ENCODE measurements at regions not wholly inside any gene's neighbourhood (a gene's known extent, or its start where the extent isn't known, plus 50 kb on each side); places are given as distances from the start of the nearest gene placed in this dataset.

DNA sequence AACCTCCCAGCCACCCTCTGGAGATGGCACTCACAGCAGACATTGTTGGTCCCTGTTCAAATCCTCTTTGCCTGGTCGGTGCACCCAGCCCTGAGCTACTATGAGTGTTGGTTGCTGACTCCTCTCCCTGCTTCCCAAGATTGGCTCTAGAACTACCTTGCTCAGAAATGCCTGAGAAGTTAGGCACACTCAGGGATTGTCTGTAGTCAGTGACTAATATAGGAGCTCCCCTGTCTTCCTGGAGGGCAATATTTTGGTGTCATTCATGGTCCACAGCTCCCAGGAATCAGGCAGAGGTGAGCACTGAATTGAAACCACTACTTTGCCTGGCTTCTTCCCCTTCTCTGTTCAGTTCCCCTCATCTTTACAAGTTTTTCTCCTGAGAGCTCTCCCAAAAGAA, 325.9 kb downstream of the MIAT start:
- no peaks in the 10 kb centered on the region for H3K36me3 ChIP-seq
- H3K4me3 ChIP-seq (replicated peaks in 1 of 3) = no peak overlapping the region
- H3K27ac ChIP-seq = no peak overlapping the region
- DNase-seq = no peak
- H3K4me1 ChIP-seq = no peaks in the 10 kb centered on the region
- no peaks in the 10 kb centered on the region for H3K27me3 ChIP-seq
- WGBS, 2 donors = 60 to 64% methylated on average over 1 of the region's 1 CpG
- TF ChIP-seq CTCF (IDR thresholded peaks at IDR 0.05) = no peak
- TF ChIP-seq POLR2A (IDR thresholded peaks at IDR 0.05) = no peak
- intact Hi-C loops (cut with DNase I) = no loop called here
- no peaks in the 10 kb centered on the region for H3K9me3 ChIP-seq

- Histone ChIP-seq H3K27me3 (no peaks in the 10 kb centered on the region), H3K9me3 (no peaks in the 10 kb centered on the region), H3K4me1 (no peaks in the 10 kb centered on the region), H3K4me3 (replicated peaks in 1 of 3) (no peak overlapping the region), H3K36me3 (no peaks in the 10 kb centered on the region), H3K27ac (no peak overlapping the region)
- intact Hi-C loops (cut with DNase I) = no loop called here
- TF ChIP-seq CTCF (IDR thresholded peaks at IDR 0.05) (no peak), POLR2A (IDR thresholded peaks at IDR 0.05) (no peak)
- 72 to 94% methylated on average over 2 of the region's 2 CpGs for WGBS, 2 donors
- DNase-seq = no peak
Observed at GRCh38 chr22:26985206-26985605, 327.8 kb downstream of the MIAT start.

DNA sequence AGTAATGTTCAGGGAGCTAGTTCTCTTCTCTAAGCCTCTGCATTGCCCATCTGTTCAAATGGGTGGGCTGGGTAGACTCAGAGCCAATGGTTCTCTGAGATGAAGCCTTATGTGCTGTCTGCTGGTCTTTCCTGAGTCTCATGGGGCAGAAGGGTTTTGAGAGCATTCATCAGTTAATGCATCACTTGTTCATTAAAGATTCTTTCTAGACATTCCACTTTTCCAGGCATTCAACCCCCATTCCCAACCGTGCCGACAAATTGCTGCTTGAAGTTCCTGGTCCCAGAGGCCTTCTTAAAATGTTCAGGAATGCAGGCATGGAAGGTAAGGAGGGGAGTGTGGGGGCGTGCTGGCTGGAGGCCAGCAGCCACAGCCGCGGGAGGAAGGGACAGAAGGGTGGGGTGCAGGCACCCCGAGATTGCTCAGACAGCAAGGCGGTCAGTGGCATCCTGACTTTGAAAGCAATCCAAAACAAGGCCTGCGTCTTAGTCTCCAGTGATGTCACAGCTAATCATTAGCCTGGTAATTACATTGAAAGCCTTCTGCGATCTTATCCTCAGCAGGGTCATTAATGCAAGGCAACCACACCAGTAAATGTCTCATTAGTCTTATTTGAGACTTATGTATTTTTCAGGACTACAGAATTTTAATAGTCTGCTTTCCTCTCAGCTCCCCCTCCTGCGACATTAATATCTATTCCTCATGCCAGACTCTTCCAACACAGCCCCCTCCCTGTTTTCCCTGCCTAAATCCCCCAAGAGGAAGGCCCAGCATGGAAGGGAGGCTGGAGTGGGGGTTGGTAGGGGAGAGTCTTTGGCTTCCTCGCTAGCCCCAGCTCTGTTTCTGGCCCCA, 328.8 kb downstream of the MIAT start:
- no peaks in the 10 kb centered on the region for H3K27me3 ChIP-seq
- H3K4me3 ChIP-seq (replicated peaks in 1 of 3) = no peak overlapping the region
- WGBS, 2 donors = 27 to 43% methylated on average over 11 of the region's 11 CpGs
- H3K9me3 ChIP-seq = no peaks in the 10 kb centered on the region
- intact Hi-C loops (cut with DNase I) = no loop called here
- H3K27ac ChIP-seq = no peak overlapping the region
- TF ChIP-seq CTCF (IDR thresholded peaks at IDR 0.05) = no peak
- no peak for TF ChIP-seq POLR2A (IDR thresholded peaks at IDR 0.05)
- H3K4me1 ChIP-seq = no peaks in the 10 kb centered on the region
- no peak for DNase-seq
- no peaks in the 10 kb centered on the region for H3K36me3 ChIP-seq

DNA sequence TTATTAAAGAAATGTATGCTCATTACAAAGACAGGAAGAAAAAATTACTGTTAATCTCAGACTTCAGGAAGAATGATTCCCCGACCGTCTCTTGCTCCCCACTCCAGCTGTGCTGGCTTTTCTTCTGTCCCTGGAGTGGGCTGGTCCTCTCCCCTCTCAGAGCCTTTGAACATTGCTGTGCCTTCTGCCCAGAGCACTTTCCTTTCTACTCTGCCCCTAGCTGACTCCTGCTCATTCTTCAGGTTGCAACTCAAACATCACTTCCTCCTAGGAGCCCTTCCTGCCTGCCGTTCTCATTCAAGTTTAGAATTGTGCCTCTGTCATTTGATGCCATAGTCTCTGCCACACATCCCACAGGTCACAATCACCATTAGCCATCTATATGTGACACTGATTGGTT, 329.5 kb downstream of the MIAT start:
- DNase-seq = no peak
- 39 to 47% methylated on average over 3 of the region's 3 CpGs for WGBS, 2 donors
- no peaks in the 10 kb centered on the region for H3K9me3 ChIP-seq
- no peaks in the 10 kb centered on the region for H3K27me3 ChIP-seq
- TF ChIP-seq CTCF (IDR thresholded peaks at IDR 0.05) (no peak), POLR2A (IDR thresholded peaks at IDR 0.05) (no peak)
- no peak overlapping the region for H3K4me3 ChIP-seq (replicated peaks in 1 of 3)
- no peaks in the 10 kb centered on the region for H3K4me1 ChIP-seq
- H3K36me3 ChIP-seq = no peaks in the 10 kb centered on the region
- intact Hi-C loops (cut with DNase I) = no loop called here
- no peak overlapping the region for H3K27ac ChIP-seq

- H3K27ac ChIP-seq = no peak overlapping the region
- no peaks in the 10 kb centered on the region for H3K9me3 ChIP-seq
- 46% methylated on average over 7 of the region's 7 CpGs for WGBS, 2 donors
- no peaks in the 10 kb centered on the region for H3K36me3 ChIP-seq
- TF ChIP-seq CTCF (IDR thresholded peaks at IDR 0.05) (no peak), POLR2A (IDR thresholded peaks at IDR 0.05) (no peak)
- H3K27me3 ChIP-seq = no peaks in the 10 kb centered on the region
- peak; percentile 6 to 7 for DNase-seq
- intact Hi-C loops (cut with DNase I) = no loop called here
- H3K4me3 ChIP-seq (replicated peaks in 1 of 3) = no peak overlapping the region
- H3K4me1 ChIP-seq = no peaks in the 10 kb centered on the region
Observed at GRCh38 chr22:26990503-26991189, 333.3 kb downstream of the MIAT start.
